ENCODE measurements at regions not wholly inside any gene's neighbourhood (a gene's known extent, or its start where the extent isn't known, plus 50 kb on each side); places are given as distances from the start of the nearest gene placed in this dataset.

GRCh38 chr13:72437458-72437857 is 290.0 kb downstream of the MZT1 start:
- no peak for DNase-seq

- DNase-seq: no peak
Observed at GRCh38 chr13:72435251-72435650, 292.2 kb downstream of the MZT1 start.

GRCh38 chr13:72431981-72432682 is 295.3 kb downstream of the MZT1 start:
- no peak for DNase-seq

- DNase-seq: no peak
Observed at GRCh38 chr13:72430923-72431322, 296.5 kb downstream of the MZT1 start.

GRCh38 chr13:72427757-72428528 is 299.5 kb downstream of the MZT1 start:
- DNase-seq: no peak

GRCh38 chr13:72424059-72424458 is 303.4 kb downstream of the MZT1 start:
- DNase-seq: no peak

- DNase-seq: no peak
Observed at GRCh38 chr13:72415817-72416216, 311.6 kb downstream of the MZT1 start.

- DNase-seq: no peak
Observed at GRCh38 chr13:72412481-72412880, 314.9 kb downstream of the MZT1 start.

GRCh38 chr13:72405441-72405840 is 322.0 kb downstream of the MZT1 start:
- DNase-seq: no peak

- no peak for DNase-seq
Observed at GRCh38 chr13:72403396-72404010, 323.9 kb downstream of the MZT1 start.

- no peak for DNase-seq
Observed at GRCh38 chr13:72400856-72401255, 326.6 kb downstream of the MZT1 start.

GRCh38 chr13:72399351-72399750 is 328.1 kb downstream of the MZT1 start:
- no peak for DNase-seq

GRCh38 chr13:72397265-72397664 is 330.2 kb downstream of the MZT1 start:
- DNase-seq: no peak

- DNase-seq: no peak
Observed at GRCh38 chr13:72390909-72391308, 336.5 kb downstream of the MZT1 start.

GRCh38 chr13:72386138-72386684 is 341.2 kb downstream of the MZT1 start:
- DNase-seq: no peak

- DNase-seq: no peak
Observed at GRCh38 chr13:72384879-72385278, 342.6 kb downstream of the MZT1 start.

GRCh38 chr13:72384186-72384823 is 343.1 kb downstream of the MZT1 start:
- no peak for DNase-seq

GRCh38 chr13:72383646-72384045 is 343.8 kb downstream of the MZT1 start:
- no peak for DNase-seq

- DNase-seq: no peak
Observed at GRCh38 chr13:72379581-72379980, 347.8 kb downstream of the MZT1 start.

GRCh38 chr13:72368031-72368430 is 359.4 kb downstream of the MZT1 start:
- no peak for DNase-seq

GRCh38 chr13:72346716-72347115 is 380.7 kb downstream of the MZT1 start:
- DNase-seq: no peak

GRCh38 chr13:72342364-72342763 is 385.1 kb downstream of the MZT1 start:
- DNase-seq: no peak

- DNase-seq: no peak
Observed at GRCh38 chr13:72341904-72342303, 385.5 kb downstream of the MZT1 start.

All from NCI-H748 treated with DMSO at 0.1 percent for 48 hours (cell line).